K562 (cell line): ENCODE measurements at regions not wholly inside any gene's neighbourhood (a gene's known extent, or its start where the extent isn't known, plus 50 kb on each side); places are given as distances from the start of the nearest gene placed in this dataset.

Experiments
- ATAC-seq: fragments of 200-7000 bp; cut with Tn5 transposase; 3 replicates; pipeline ENCODE4 v1.9.1; 2020; ENCODE audit warnings: moderate library complexity
- BruUV-seq: library from RNA; stranded (reverse); fragments of 400-500 nt; replicated peaks from 2 replicates; lab custom pipeline; 2021; lab: Mats Ljungman, UMichigan
- CTCF ChIA-PET: fragments of 300-600 bp; formaldehyde crosslinking; extraction: SDS; loops from one replicate; lab custom pipeline; 2021; ENCODE audit warnings: low intra/inter-chr PET ratio; lab: Yijun Ruan, JAX
- POLR2A ChIA-PET: fragments of 300-600, 350-650 bp; sonication (Branson Sonifier 250); formaldehyde crosslinking; extraction: SDS; loops from one replicate; lab custom pipeline; 2021; ENCODE audit warnings: antibody characterized with exemption, inconsistent platforms; lab: Yijun Ruan, JAX
- DNase-seq, 4 experiments: peaks; one replicate each; pipeline versions ENCODE4 v3.0.0 to v3.0.0-alpha.2; 2011 to 2018; ENCODE audit warnings: low spot score in 3 of 4, mixed read lengths in 3 of 4; ENCODE audit errors: extremely low read depth in 1 of 4
- FAIRE-seq: peaks from 2 replicates; lab custom pipeline; 2011; peaks lifted over from hg19 to GRCh38; lab: Jason Lieb, UNC
- H2AFZ ChIP-seq: 2 replicates; pipeline ENCODE4 v1.6.0; 2011; ENCODE audit warnings: low read depth, low read length, control low read depth, inconsistent platforms
- H3K27ac ChIP-seq: fragments of 200-600 bp; 3 replicates; pipeline ENCODE4 v1.8.0; 2011; ENCODE audit warnings: low read depth, mild to moderate bottlenecking, control low read depth, inconsistent platforms, low read length, moderate library complexity, mixed read lengths; ENCODE audit errors: extremely low read depth
- H3K27me3 ChIP-seq, 2 experiments: fragments of 300-600 bp in 1 of 2; 2 replicates in 1 of 2; 3 replicates in 1 of 2; pipeline versions ENCODE4 v1.6.0 to v1.8.0; 2011; ENCODE audit warnings: inconsistent platforms in 2 of 2, low read length in 2 of 2, mild to moderate bottlenecking in 1 of 2, mixed read lengths in 1 of 2, moderate library complexity in 1 of 2; ENCODE audit not compliant: control insufficient read depth in 2 of 2, insufficient read depth in 2 of 2
- H3K36me3 ChIP-seq: fragments of 300-600 bp; 3 replicates; pipeline ENCODE4 v1.8.0; 2011; ENCODE audit warnings: mild to moderate bottlenecking, low read length, inconsistent platforms; ENCODE audit not compliant: control insufficient read depth, insufficient read depth
- H3K4me1 ChIP-seq, 2 experiments: fragments of 200-600 bp in 1 of 2; replicated peaks in 1 of 2; 2 replicates in 1 of 2; 3 replicates in 1 of 2; pipeline versions ENCODE4 v1.5.1 to v1.8.0; 2011; ENCODE audit warnings: inconsistent platforms in 2 of 2, low read length in 2 of 2, mild to moderate bottlenecking in 1 of 2, mixed read lengths in 1 of 2, moderate library complexity in 1 of 2; ENCODE audit not compliant: control insufficient read depth in 2 of 2, insufficient read depth in 2 of 2
- H3K4me2 ChIP-seq: 2 replicates; pipeline ENCODE4 v1.6.1; 2011; ENCODE audit warnings: low read length, control low read depth, inconsistent platforms, mixed read lengths; ENCODE audit not compliant: insufficient read depth
- H3K4me3 ChIP-seq: fragments of 200-600 bp; sonication (generic), shearing (Covaris generic); 2 replicates; pipeline ENCODE4 v1.5.1; 2016; ENCODE audit warnings: control low read depth, inconsistent platforms
- H3K79me2 ChIP-seq: fragments of 200-600 bp; 3 replicates; pipeline ENCODE4 v1.8.0; 2011; ENCODE audit warnings: low read length, inconsistent platforms; ENCODE audit not compliant: control insufficient read depth, insufficient read depth
- H3K9ac ChIP-seq, 2 experiments: 2 replicates each; pipeline versions ENCODE4 v1.6.0 to v1.6.1; 2011; ENCODE audit warnings: low read depth in 2 of 2, low read length in 2 of 2, control low read depth in 1 of 2, inconsistent platforms in 1 of 2, mild to moderate bottlenecking in 1 of 2, mixed read lengths in 1 of 2; ENCODE audit not compliant: insufficient read depth in 1 of 2
- H3K9me1 ChIP-seq: one replicate; pipeline ENCODE4 v1.6.0; 2011; ENCODE audit warnings: inconsistent platforms, mild to moderate bottlenecking, low read length, moderate library complexity; ENCODE audit not compliant: control insufficient read depth, insufficient read depth
- H3K9me3 ChIP-seq: replicated peaks from 2 replicates; pipeline ENCODE4 v1.5.1; 2011; ENCODE audit warnings: low read depth, low read length, inconsistent platforms; ENCODE audit not compliant: control insufficient read depth, insufficient read depth
- H4K20me1 ChIP-seq: replicated peaks from 2 replicates; pipeline ENCODE4 v1.6.1; 2011; ENCODE audit warnings: low read length, inconsistent platforms, mixed read lengths; ENCODE audit not compliant: control insufficient read depth, insufficient read depth
- ATF7 ChIP-seq: fragments of 450-650 bp; IDR thresholded peaks from 2 replicates; pipeline ENCODE4 v1.7.1; 2014; ENCODE audit warnings: mild to moderate bottlenecking, moderate library complexity
- BHLHE40 ChIP-seq: IDR thresholded peaks from 2 replicates; pipeline ENCODE4 v1.6.1; 2011; ENCODE audit warnings: low read length, improper control_type of control experiment
- C11orf30 ChIP-seq: fragments of 450-650 bp; IDR thresholded peaks from 2 replicates; pipeline ENCODE4 v1.6.1; 2016; ENCODE audit warnings: low read depth, mild to moderate bottlenecking
- CREB1 ChIP-seq, 2 experiments: sonication (generic) in 1 of 2; formaldehyde crosslinking in 1 of 2; IDR thresholded peaks; 2 replicates each; pipeline versions ENCODE4 v1.6.1 to v1.8.0; 2012 to 2022; ENCODE audit warnings: inconsistent platforms in 1 of 2, mild to moderate bottlenecking in 1 of 2, missing genetic modification reagents in 1 of 2, moderate library complexity in 1 of 2
- L3MBTL2 ChIP-seq: fragments of 450-650 bp; IDR thresholded peaks from 2 replicates; pipeline ENCODE4 v1.6.1; 2016; ENCODE audit warnings: mild to moderate bottlenecking, moderate library complexity
- MAZ ChIP-seq, 2 experiments: fragments of 450-650 bp in 1 of 2; sonication (generic) in 1 of 2; formaldehyde crosslinking; IDR thresholded peaks in 1 of 2; conservative IDR thresholded peaks in 1 of 2; 2 replicates each; pipeline versions ENCODE4 v1.4.0 to v1.5.0; 2020; ENCODE audit warnings: mild to moderate bottlenecking in 1 of 2, missing genetic modification reagents in 1 of 2
- POLR3G ChIP-seq: IDR thresholded peaks from 2 replicates; pipeline ENCODE4 v1.6.1; 2011; ENCODE audit not compliant: insufficient read length, insufficient replicate concordance; ENCODE audit errors: extremely low read depth
- SMARCC2 ChIP-seq: fragments of 450-650 bp; IDR thresholded peaks from 2 replicates; pipeline ENCODE4 v1.6.1; 2017; ENCODE audit warnings: antibody characterized with exemption, moderate library complexity, mild to moderate bottlenecking, low read depth
- THAP7 ChIP-seq: fragments of 250-450 bp; sonication (Bioruptor Pico); IDR thresholded peaks from 2 replicates; pipeline ENCODE4 v1.5.0; 2021
- ZKSCAN1 ChIP-seq: fragments of 150-350 bp; IDR thresholded peaks from 2 replicates; pipeline ENCODE4 v1.6.1; 2016; ENCODE audit warnings: low read depth, low read length
- ZNF766 ChIP-seq: fragments of 200-800 bp; sonication (Bioruptor generic); conservative IDR thresholded peaks from 2 replicates; pipeline ENCODE4 v1.6.1; 2016; ENCODE audit warnings: missing genetic modification characterization, missing compliant biosample characterization
- ZNF785 ChIP-seq: fragments of 250-450 bp; sonication (Bioruptor Pico); IDR thresholded peaks from 2 replicates; pipeline ENCODE4 v1.4.0; 2020; ENCODE audit warnings: mild to moderate bottlenecking
- ZNF830 ChIP-seq: fragments of 250-450 bp; sonication (Bioruptor Pico); IDR thresholded peaks from 2 replicates; pipeline ENCODE4 v1.5.0; 2021; ENCODE audit warnings: mild to moderate bottlenecking
- WGBS: fragments of 100-300 bp; shearing (Covaris generic); methylation state at CpG from one replicate; pipeline ENCODE4 v1.1.6; 2016; ENCODE audit warnings: low coverage, mixed read lengths; ENCODE audit not compliant: insufficient coverage; ENCODE audit errors: missing lambda C conversion rate; 5-methylcytosine and 5-hydroxymethylcytosine counted together
- in situ Hi-C: fragments of 300-500 bp; cut with MboI; formaldehyde crosslinking; loops from 4 replicates; pipeline ENCODE4 v1.15.0; 2018; ENCODE audit warnings: inconsistent platforms, mixed read lengths
- intact Hi-C: fragments of 100-400 bp; cut with micrococcal nuclease; formaldehyde crosslinking; loops from 2 replicates; pipeline ENCODE4 v1.14.2; 2022
- TF ChIP-seq, protein P1 (sequence below): fragments of 250-450 bp; sonication (Bioruptor Pico); IDR thresholded peaks from 2 replicates; pipeline ENCODE4 v1.8.0; 2021; ENCODE audit warnings: mild to moderate bottlenecking, moderate library complexity
- TF ChIP-seq, protein P2 (sequence below): fragments of 450-650 bp; IDR thresholded peaks from 2 replicates; pipeline ENCODE4 v1.6.1; 2016; ENCODE audit warnings: mild to moderate bottlenecking
- TF ChIP-seq, protein P3 (sequence below): fragments of 450-650 bp; IDR thresholded peaks from 2 replicates; pipeline ENCODE4 v1.6.1; 2018; ENCODE audit not compliant: partially characterized antibody

DNA sequence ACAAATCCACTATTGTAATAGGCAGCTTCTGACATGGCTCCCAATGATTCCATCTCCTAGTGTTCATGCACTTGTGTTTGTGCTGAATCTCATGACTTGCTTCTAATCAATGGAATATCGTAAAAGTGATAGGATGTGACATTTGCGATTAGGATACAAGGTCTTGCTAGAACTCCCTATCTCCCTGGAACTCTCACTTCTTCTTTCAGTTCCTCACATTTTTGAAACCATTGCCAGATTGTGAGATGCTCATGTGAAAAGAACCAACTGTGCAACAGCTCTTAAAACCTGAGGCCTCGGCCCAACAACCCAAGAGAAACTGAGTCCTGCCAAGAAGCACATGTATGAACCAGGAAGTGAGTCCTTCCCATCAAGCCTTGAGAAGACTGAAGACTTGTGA lies 226.9 kb upstream of the DTNA start:
- Histone ChIP-seq H3K36me3 (no peaks in the 10 kb centered on the region), H3K4me1 (no peaks in the 10 kb centered on the region), H3K9ac (no peak overlapping the region), H3K4me2 (no peak overlapping the region), H3K27me3 (no peaks in the 10 kb centered on the region), H3K4me3 (no peak overlapping the region), H3K27ac (no peak overlapping the region), H3K9me3 (no peaks in the 10 kb centered on the region), H3K79me2 (no peaks in the 10 kb centered on the region), H2AFZ (no peak overlapping the region), H4K20me1 (no peaks in the 10 kb centered on the region), H3K9me1 (no peaks in the 10 kb centered on the region)
- intact Hi-C loops (no loop called here), in situ Hi-C loops (no loop called here)
- 0% methylated on average over 3 of the region's 3 CpGs for WGBS
- POLR2A ChIA-PET: no interaction called here
- ATAC-seq (no peak), DNase-seq (no peak), FAIRE-seq (no peak)
- TF ChIP-seq ZNF785 (CRISPR knock-in tag): no peak
- no peak for TF ChIP-seq ATF7
- TF ChIP-seq THAP7 (CRISPR knock-in tag): no peak
- TF ChIP-seq C11orf30: no peak
- TF ChIP-seq SMARCC2: no peak
- TF ChIP-seq MAZ (CRISPR knock-in tag; conservative IDR thresholded peaks at IDR 0.05 in 1 of 2, IDR thresholded peaks at IDR 0.05 in 1 of 2): no peak
- TF ChIP-seq L3MBTL2: no peak
- no peak for TF ChIP-seq ZNF830
- no peak for TF ChIP-seq CREB1 (IDR thresholded peaks at IDR 0.05)
- no peak for TF ChIP-seq CREB1 (CRISPR knock-in tag; IDR thresholded peaks at IDR 0.05)
- TF ChIP-seq, protein P1, sequence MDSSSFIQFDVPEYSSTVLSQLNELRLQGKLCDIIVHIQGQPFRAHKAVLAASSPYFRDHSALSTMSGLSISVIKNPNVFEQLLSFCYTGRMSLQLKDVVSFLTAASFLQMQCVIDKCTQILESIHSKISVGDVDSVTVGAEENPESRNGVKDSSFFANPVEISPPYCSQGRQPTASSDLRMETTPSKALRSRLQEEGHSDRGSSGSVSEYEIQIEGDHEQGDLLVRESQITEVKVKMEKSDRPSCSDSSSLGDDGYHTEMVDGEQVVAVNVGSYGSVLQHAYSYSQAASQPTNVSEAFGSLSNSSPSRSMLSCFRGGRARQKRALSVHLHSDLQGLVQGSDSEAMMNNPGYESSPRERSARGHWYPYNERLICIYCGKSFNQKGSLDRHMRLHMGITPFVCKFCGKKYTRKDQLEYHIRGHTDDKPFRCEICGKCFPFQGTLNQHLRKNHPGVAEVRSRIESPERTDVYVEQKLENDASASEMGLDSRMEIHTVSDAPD (CRISPR knock-in tag): no peak
- no peak for TF ChIP-seq ZNF766 (CRISPR knock-in tag)
- TF ChIP-seq, protein P2, sequence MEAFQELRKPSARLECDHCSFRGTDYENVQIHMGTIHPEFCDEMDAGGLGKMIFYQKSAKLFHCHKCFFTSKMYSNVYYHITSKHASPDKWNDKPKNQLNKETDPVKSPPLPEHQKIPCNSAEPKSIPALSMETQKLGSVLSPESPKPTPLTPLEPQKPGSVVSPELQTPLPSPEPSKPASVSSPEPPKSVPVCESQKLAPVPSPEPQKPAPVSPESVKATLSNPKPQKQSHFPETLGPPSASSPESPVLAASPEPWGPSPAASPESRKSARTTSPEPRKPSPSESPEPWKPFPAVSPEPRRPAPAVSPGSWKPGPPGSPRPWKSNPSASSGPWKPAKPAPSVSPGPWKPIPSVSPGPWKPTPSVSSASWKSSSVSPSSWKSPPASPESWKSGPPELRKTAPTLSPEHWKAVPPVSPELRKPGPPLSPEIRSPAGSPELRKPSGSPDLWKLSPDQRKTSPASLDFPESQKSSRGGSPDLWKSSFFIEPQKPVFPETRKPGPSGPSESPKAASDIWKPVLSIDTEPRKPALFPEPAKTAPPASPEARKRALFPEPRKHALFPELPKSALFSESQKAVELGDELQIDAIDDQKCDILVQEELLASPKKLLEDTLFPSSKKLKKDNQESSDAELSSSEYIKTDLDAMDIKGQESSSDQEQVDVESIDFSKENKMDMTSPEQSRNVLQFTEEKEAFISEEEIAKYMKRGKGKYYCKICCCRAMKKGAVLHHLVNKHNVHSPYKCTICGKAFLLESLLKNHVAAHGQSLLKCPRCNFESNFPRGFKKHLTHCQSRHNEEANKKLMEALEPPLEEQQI: no peak
- TF ChIP-seq, protein P3, sequence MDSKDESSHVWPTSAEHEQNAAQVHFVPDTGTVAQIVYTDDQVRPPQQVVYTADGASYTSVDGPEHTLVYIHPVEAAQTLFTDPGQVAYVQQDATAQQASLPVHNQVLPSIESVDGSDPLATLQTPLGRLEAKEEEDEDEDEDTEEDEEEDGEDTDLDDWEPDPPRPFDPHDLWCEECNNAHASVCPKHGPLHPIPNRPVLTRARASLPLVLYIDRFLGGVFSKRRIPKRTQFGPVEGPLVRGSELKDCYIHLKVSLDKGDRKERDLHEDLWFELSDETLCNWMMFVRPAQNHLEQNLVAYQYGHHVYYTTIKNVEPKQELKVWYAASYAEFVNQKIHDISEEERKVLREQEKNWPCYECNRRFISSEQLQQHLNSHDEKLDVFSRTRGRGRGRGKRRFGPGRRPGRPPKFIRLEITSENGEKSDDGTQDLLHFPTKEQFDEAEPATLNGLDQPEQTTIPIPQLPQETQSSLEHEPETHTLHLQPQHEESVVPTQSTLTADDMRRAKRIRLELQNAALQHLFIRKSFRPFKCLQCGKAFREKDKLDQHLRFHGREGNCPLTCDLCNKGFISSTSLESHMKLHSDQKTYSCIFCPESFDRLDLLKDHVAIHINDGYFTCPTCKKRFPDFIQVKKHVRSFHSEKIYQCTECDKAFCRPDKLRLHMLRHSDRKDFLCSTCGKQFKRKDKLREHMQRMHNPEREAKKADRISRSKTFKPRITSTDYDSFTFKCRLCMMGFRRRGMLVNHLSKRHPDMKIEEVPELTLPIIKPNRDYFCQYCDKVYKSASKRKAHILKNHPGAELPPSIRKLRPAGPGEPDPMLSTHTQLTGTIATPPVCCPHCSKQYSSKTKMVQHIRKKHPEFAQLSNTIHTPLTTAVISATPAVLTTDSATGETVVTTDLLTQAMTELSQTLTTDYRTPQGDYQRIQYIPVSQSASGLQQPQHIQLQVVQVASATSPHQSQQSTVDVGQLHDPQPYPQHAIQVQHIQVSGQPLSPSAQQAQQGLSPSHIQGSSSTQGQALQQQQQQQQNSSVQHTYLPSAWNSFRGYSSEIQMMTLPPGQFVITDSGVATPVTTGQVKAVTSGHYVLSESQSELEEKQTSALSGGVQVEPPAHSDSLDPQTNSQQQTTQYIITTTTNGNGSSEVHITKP: no peak
- no peak for TF ChIP-seq POLR3G
- no peak for TF ChIP-seq ZKSCAN1
- TF ChIP-seq BHLHE40: no peak
- BruUV-seq: no TSS peak
- CTCF ChIA-PET: no interaction called here
